Right atrium auricular region (tissue), 2 donors: ENCODE measurements at regions not wholly inside any gene's neighbourhood (a gene's known extent, or its start where the extent isn't known, plus 50 kb on each side); places are given as distances from the start of the nearest gene placed in this dataset.

ENCODE experiments used
- DNase-seq: peaks from one replicate; pipeline ENCODE4 v3.0.0-alpha.2; 2019; ENCODE audit warnings: low spot score
- H3K27ac ChIP-seq, 2 donors: fragments of 200-600 bp; sonication (generic); 1 replicate in 1 of 2; 2 replicates in 1 of 2; pipeline ENCODE4 v1.5.1; 2016 to 2019
- H3K27me3 ChIP-seq, 2 donors: fragments of 200-600 bp; sonication (generic); one replicate each; pipeline versions ENCODE4 v1.5.1 to v1.6.0; 2017 to 2019
- H3K36me3 ChIP-seq: fragments of 200-600 bp; sonication (generic); one replicate; pipeline ENCODE4 v1.5.1; 2016
- H3K4me1 ChIP-seq, 2 donors: fragments of 200-600 bp; sonication (generic); one replicate each; pipeline versions ENCODE4 v1.5.1 to v1.6.0; 2017 to 2019
- H3K4me3 ChIP-seq, 2 donors: fragments of 200-600 bp; sonication (generic); 1 replicate in 1 of 2; 2 replicates in 1 of 2; pipeline ENCODE4 v1.5.1; 2017 to 2019; ENCODE audit warnings: mild to moderate bottlenecking in 1 of 2, moderate library complexity in 1 of 2
- H3K9me3 ChIP-seq, 2 donors: fragments of 200-600 bp; sonication (generic); one replicate each; pipeline ENCODE4 v1.5.1; 2019
- TF ChIP-seq, protein P1 (sequence below), 2 donors: fragments of 200-600 bp; sonication (generic); IDR thresholded peaks; one replicate each; pipeline ENCODE4 v1.5.1; 2019; ENCODE audit warnings: antibody characterized with exemption in 2 of 2

GRCh38 chrX:148265829-148266228 is 234.6 kb upstream of the AFF2 start:
- H3K27me3 ChIP-seq, result no peaks in the 10 kb centered on the region
- no peak overlapping the region for H3K4me3 ChIP-seq
- no peak for DNase-seq
- H3K36me3 ChIP-seq, result no peaks in the 10 kb centered on the region
- H3K27ac ChIP-seq, result no peak overlapping the region
- H3K4me1 ChIP-seq, result no peaks in the 10 kb centered on the region
- TF ChIP-seq, protein P1, sequence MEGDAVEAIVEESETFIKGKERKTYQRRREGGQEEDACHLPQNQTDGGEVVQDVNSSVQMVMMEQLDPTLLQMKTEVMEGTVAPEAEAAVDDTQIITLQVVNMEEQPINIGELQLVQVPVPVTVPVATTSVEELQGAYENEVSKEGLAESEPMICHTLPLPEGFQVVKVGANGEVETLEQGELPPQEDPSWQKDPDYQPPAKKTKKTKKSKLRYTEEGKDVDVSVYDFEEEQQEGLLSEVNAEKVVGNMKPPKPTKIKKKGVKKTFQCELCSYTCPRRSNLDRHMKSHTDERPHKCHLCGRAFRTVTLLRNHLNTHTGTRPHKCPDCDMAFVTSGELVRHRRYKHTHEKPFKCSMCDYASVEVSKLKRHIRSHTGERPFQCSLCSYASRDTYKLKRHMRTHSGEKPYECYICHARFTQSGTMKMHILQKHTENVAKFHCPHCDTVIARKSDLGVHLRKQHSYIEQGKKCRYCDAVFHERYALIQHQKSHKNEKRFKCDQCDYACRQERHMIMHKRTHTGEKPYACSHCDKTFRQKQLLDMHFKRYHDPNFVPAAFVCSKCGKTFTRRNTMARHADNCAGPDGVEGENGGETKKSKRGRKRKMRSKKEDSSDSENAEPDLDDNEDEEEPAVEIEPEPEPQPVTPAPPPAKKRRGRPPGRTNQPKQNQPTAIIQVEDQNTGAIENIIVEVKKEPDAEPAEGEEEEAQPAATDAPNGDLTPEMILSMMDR (IDR thresholded peaks at IDR 0.05), result no peak
- H3K9me3 ChIP-seq, result no peaks in the 10 kb centered on the region

DNA sequence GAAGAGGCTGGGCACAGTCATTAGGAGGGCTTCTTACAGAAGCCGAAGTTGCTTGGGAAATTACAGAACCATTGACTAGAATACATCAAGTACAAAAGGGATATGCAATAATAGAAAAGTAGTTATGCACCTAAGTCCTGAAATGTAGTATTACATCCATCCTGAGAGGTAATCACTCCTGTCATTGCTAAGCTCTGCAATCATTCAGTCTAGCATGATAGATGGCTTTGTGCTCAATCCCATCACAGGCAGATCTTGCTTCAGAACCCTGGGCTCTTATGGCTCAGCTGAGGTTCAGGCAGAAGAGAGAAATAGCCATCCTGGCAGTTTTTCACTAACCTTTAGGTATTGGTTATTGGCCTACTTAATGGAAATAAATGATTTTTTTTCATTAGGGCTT is 231.7 kb upstream of the AFF2 start:
- Histone ChIP-seq H3K9me3 (no peaks in the 10 kb centered on the region), H3K36me3 (no peaks in the 10 kb centered on the region), H3K4me3 (no peak overlapping the region), H3K4me1 (no peaks in the 10 kb centered on the region), H3K27me3 (no peaks in the 10 kb centered on the region), H3K27ac (no peak overlapping the region)
- DNase-seq, result no peak
- TF ChIP-seq, protein P1 (IDR thresholded peaks at IDR 0.05), result no peak

DNA sequence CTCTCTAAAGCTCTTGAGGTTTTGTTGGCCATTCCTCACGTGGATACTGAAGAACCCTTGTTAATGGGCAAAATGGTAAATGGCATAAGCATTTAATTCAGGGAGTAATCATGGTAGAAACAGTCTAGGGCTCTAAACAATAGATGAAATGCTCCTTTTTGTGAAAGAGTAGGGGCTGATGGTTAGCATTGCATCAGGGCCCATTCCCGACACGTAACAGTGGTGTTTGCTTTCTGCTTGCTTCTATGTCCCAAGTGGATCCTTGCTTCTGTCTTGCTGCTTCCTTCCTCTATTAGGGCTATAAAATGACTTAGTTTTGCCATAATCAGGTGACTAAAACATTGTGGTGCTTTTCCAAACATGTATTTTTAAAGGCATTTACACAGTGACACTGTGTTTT is 230.9 kb upstream of the AFF2 start:
- no peaks in the 10 kb centered on the region for H3K36me3 ChIP-seq
- DNase-seq, result no peak
- TF ChIP-seq, protein P1 (IDR thresholded peaks at IDR 0.05), result no peak
- H3K27me3 ChIP-seq, result no peaks in the 10 kb centered on the region
- H3K4me3 ChIP-seq, result no peak overlapping the region
- no peaks in the 10 kb centered on the region for H3K9me3 ChIP-seq
- no peaks in the 10 kb centered on the region for H3K4me1 ChIP-seq
- H3K27ac ChIP-seq, result no peak overlapping the region

GRCh38 chrX:148270499-148270898 is 229.9 kb upstream of the AFF2 start:
- TF ChIP-seq, protein P1 (IDR thresholded peaks at IDR 0.05), result no peak
- H3K27me3 ChIP-seq, result no peaks in the 10 kb centered on the region

DNA sequence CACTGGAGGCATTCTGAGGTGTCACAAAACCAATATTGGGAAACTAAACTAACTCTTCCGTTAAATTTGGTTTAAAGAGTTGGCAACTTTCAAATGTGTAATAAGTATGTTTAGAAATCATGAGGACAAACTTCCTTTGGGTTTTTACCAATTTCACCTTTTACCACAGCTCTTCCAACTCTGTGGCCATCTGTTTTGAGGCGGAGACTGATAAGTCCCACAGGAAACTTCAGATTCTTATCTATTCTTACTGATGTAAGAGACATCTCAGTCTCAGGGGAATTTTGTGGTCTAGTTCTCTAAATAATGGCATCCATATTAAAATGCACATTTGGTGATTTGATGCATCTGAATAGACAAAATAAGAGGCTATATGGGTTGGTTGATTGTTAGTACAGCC is 229.2 kb upstream of the AFF2 start:
- H3K36me3 ChIP-seq, result no peaks in the 10 kb centered on the region
- TF ChIP-seq, protein P1 (IDR thresholded peaks at IDR 0.05), result no peak
- DNase-seq, result no peak
- no peaks in the 10 kb centered on the region for H3K9me3 ChIP-seq
- H3K27ac ChIP-seq, result no peak overlapping the region
- H3K4me1 ChIP-seq, result no peaks in the 10 kb centered on the region
- no peaks in the 10 kb centered on the region for H3K27me3 ChIP-seq
- no peak overlapping the region for H3K4me3 ChIP-seq

More at GRCh38 chrX:148270499-148270898, 229.9 kb upstream of the AFF2 start:
- Histone ChIP-seq H3K4me1 (no peaks in the 10 kb centered on the region), H3K36me3 (no peaks in the 10 kb centered on the region), H3K27ac (no peak overlapping the region), H3K9me3 (no peaks in the 10 kb centered on the region), H3K4me3 (no peak overlapping the region)
- no peak for DNase-seq

- DNase-seq, result no peak
- Histone ChIP-seq H3K27ac (no peak overlapping the region), H3K36me3 (no peaks in the 10 kb centered on the region), H3K9me3 (no peaks in the 10 kb centered on the region), H3K4me1 (no peaks in the 10 kb centered on the region), H3K27me3 (no peaks in the 10 kb centered on the region), H3K4me3 (no peak overlapping the region)
- TF ChIP-seq, protein P1 (IDR thresholded peaks at IDR 0.05), result no peak
Measured at GRCh38 chrX:148281920-148282319, 218.5 kb upstream of the AFF2 start.
